Iris pigment epithelial cell (primary cell): ENCODE measurements at regions not wholly inside any gene's neighbourhood (a gene's known extent, or its start where the extent isn't known, plus 50 kb on each side); places are given as distances from the start of the nearest gene placed in this dataset.

ENCODE experiments used
- DNase-seq: peaks from one replicate; pipeline ENCODE4 v3.0.0-alpha.2; 2011; ENCODE audit warnings: low read depth

GRCh38 chr6:129911732-129912131 lies 50.6 kb upstream of the TMEM244 start:
- DNase-seq, result no peak
